ENCODE measurements at regions not wholly inside any gene's neighbourhood (a gene's known extent, or its start where the extent isn't known, plus 50 kb on each side); places are given as distances from the start of the nearest gene placed in this dataset.
A peak's percentile ranks its signal among the peaks of the same experiment; 100 is the strongest.
"Not testable (repeated sequence)": the region's sequence is repeated elsewhere in the genome, so short reads cannot be mapped to it uniquely, and the experiment has no call there.

DNA sequence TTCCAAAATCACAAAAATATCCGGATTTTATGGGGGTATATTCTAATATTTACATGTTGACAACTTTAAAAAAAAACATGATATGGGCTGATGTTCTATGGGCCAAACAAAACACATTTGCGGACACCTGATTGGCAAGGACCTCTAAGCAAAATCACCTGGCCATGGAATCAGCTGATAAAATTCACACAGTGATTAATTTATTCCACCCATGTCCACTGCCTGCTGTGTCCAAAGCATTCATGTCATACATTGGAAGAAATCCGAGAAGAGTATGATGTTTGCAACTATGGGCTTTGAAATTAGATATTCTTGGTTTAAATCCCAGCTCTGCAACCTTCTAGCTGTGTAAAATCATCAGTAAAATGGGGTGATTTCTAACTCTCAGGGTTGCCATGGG is 538.7 kb downstream of the HAPSTR1 start:
- no peak for DNase-seq (ENCODE audit: low read depth)
- no peak overlapping the region for H3K4me3 ChIP-seq (ENCODE audit: low read depth, low read length)
- TF ChIP-seq, protein P1, sequence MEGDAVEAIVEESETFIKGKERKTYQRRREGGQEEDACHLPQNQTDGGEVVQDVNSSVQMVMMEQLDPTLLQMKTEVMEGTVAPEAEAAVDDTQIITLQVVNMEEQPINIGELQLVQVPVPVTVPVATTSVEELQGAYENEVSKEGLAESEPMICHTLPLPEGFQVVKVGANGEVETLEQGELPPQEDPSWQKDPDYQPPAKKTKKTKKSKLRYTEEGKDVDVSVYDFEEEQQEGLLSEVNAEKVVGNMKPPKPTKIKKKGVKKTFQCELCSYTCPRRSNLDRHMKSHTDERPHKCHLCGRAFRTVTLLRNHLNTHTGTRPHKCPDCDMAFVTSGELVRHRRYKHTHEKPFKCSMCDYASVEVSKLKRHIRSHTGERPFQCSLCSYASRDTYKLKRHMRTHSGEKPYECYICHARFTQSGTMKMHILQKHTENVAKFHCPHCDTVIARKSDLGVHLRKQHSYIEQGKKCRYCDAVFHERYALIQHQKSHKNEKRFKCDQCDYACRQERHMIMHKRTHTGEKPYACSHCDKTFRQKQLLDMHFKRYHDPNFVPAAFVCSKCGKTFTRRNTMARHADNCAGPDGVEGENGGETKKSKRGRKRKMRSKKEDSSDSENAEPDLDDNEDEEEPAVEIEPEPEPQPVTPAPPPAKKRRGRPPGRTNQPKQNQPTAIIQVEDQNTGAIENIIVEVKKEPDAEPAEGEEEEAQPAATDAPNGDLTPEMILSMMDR (IDR thresholded peaks at IDR 0.05; ENCODE audit: control insufficient read depth, extremely low read depth, insufficient read depth): no peak

DNA sequence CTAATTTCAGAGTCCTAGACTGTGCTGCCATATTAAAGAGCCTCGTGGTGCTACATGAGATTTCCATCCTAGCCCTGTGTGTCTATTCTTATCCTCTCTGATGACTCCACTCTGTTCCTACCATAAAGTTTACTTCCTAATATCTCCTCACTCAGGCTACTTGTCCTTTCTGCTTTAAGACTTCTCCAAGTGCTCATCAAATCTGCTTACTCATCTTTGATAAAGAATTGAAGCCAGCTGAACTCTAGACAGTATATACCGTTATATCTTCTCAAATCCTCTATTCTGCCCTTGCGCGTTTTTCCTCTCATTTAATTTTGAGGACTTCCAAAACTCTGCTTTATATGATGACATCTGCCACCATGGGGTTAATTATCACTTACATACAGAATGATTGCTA is 539.5 kb downstream of the HAPSTR1 start:
- TF ChIP-seq, protein P1 (IDR thresholded peaks at IDR 0.05; ENCODE audit: control insufficient read depth, extremely low read depth, insufficient read depth): no peak
- H3K4me3 ChIP-seq (ENCODE audit: low read depth, low read length): no peak overlapping the region
- DNase-seq (ENCODE audit: low read depth): no peak

DNA sequence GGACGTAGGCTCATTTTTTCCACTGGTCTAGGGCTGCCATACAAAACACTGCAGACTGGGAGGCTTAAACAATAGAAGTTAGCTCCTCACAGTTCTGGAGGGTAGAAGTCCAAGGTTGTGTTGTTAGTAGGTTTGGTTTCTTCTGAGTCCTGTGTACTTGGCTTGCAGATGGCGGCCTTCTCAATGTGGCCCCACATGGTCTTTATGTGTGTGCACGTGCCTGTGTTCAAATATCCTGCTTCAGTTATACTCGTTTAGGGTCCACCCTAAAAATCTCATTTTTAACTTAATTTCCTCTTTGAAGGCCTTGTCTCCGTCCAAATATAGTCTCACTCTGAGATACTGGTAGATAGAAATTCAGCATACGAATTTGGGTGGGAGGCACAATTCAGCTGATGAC is 542.4 kb downstream of the HAPSTR1 start:
- DNase-seq (ENCODE audit: low read depth): no peak
- TF ChIP-seq, protein P1 (IDR thresholded peaks at IDR 0.05; ENCODE audit: control insufficient read depth, extremely low read depth, insufficient read depth): no peak
- no peak overlapping the region for H3K4me3 ChIP-seq (ENCODE audit: low read depth, low read length)

DNA sequence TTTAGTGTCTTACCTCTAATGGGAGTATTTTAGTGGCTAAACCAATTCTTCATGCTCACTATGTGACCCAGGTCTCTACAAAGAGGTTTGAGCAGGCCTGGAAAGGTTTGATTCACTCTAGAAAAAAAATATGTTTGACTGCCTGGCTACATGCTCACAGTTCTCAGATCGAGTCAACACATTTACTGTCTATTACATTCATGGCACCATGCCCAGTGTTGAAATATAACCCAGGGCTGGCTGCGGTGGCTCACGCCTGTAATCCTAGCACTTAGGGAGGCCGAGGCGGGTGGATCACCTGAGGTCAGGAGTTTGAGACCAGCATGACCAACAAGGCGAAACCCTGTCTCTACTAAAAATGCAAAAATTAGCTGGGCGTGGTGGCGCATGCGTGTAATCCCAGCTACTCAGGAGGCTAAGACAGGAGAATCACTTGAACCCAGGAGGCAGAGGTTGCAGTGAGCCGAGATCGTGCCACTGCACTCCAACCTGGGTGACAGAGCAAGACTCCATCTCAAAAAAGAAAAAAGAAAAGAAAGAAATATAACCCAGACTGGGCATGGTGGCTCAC is 543.8 kb downstream of the HAPSTR1 start:
- not testable (repeated sequence) for H3K4me3 ChIP-seq (ENCODE audit: low read depth, low read length); DNase-seq (ENCODE audit: low read depth)

DNA sequence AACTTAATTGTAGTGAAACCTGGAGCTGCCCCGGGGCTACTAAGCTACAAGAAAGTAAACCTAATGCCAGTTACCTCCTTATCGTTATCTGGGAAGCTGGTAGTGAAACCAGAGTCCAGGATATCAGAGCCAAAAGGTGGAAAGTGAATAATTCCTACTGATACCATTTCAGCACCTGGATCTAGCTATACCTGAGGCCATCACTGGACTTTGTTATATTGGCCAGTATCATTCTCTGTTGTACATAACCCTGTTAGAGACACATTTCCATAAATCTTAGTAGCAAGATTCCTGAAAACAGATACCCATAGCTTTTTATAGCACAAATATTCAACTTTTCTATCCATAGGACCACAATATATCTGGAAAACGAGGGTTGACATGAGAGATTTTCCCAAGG is 538.0 kb downstream of the GRIN2A start:
- DNase-seq (ENCODE audit: low read depth): no peak
- H3K4me3 ChIP-seq (ENCODE audit: low read depth, low read length): no peak overlapping the region
- TF ChIP-seq, protein P1 (IDR thresholded peaks at IDR 0.05; ENCODE audit: control insufficient read depth, extremely low read depth, insufficient read depth): no peak

DNA sequence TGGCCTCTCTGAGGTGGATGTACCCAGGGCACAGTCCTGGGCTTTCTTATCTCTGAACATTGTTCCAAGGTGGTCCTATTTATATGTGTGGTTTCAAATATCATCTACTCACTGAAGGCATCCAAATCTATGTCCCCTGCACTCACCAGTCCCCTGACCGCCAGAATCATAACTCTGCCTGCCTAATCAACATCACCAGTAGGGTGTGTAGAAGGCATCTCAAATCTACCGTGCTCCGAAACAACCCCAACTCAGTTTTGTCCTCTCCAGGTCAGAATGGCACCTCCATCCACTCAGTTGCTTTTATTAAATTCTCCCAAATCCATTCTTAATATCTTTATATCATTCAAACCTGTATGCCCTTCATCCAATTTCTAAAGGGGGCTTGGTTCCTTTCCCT is 536.3 kb downstream of the GRIN2A start:
- TF ChIP-seq, protein P1 (IDR thresholded peaks at IDR 0.05; ENCODE audit: control insufficient read depth, extremely low read depth, insufficient read depth): no peak
- no peak for DNase-seq (ENCODE audit: low read depth)
- H3K4me3 ChIP-seq (ENCODE audit: low read depth, low read length): no peak overlapping the region

DNA sequence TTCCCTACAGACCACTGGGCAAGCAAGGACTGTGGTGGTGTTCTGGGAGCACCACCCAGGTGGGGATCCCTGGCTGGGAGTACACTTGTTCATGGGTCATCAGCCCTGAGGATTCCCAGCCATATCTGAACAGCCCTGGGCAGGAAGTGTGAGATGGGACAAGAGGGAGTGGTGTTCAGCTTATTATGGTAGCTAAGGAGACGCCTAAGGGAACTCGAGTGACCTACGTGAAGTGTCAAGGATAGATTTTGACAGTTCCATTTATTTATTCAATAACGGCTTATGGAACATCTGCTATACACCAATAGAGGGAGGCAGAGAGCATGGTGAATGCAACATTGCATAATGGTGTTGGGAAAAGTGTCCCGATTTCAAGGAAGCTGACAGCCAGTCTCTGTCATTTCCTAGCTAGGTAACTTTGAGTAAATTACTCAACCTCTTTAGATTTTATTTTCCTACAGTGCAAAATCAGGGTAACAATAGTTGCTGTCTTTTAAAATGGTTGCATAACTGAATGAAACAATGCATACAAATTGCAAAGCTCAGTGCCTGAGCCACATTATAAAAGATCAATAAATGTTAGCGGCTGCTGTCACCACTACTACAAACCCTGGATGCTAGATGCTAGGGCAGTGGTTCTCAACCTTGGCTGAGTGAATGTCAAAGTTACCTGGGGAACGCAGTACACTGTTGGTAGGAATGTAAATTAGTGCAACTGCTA is 534.1 kb downstream of the GRIN2A start:
- TF ChIP-seq, protein P1 (IDR thresholded peaks at IDR 0.05; ENCODE audit: control insufficient read depth, extremely low read depth, insufficient read depth): peak; percentile 85
- H3K4me3 ChIP-seq (ENCODE audit: low read depth, low read length): no peak overlapping the region
- DNase-seq (ENCODE audit: low read depth): peak; percentile 6

Data from LNCaP clone FGC (cell line).